ENCODE measurements at regions not wholly inside any gene's neighbourhood (a gene's known extent, or its start where the extent isn't known, plus 50 kb on each side); places are given as distances from the start of the nearest gene placed in this dataset.
A peak's percentile ranks its signal among the peaks of the same experiment; 100 is the strongest.

- FAIRE-seq (no peak), DNase-seq (ENCODE audit: insufficient read length, low spot score) (no peak)
Observed at GRCh38 chr16:26189536-26189935, 497.8 kb downstream of the HS3ST4 start.

- no peak for DNase-seq (ENCODE audit: insufficient read length, low spot score)
- FAIRE-seq, result no peak
Observed at GRCh38 chr16:26194526-26194925, 502.8 kb downstream of the HS3ST4 start.

GRCh38 chr16:26195225-26195624 lies 503.5 kb downstream of the HS3ST4 start:
- FAIRE-seq, result no peak

GRCh38 chr16:26196310-26196709 lies 504.6 kb downstream of the HS3ST4 start:
- DNase-seq (ENCODE audit: insufficient read length, low spot score) (no peak), FAIRE-seq (no peak)

More at GRCh38 chr16:26195225-26195624, 503.5 kb downstream of the HS3ST4 start:
- DNase-seq (ENCODE audit: insufficient read length, low spot score), result no peak

- DNase-seq (ENCODE audit: insufficient read length, low spot score), result no peak
Observed at GRCh38 chr16:26196802-26197201, 505.0 kb downstream of the HS3ST4 start.

GRCh38 chr16:26197707-26198106 lies 505.9 kb downstream of the HS3ST4 start:
- no peak for FAIRE-seq
- no peak for DNase-seq (ENCODE audit: insufficient read length, low spot score)

More at GRCh38 chr16:26196802-26197201, 505.0 kb downstream of the HS3ST4 start:
- no peak for FAIRE-seq

GRCh38 chr16:26198221-26198620 lies 506.5 kb downstream of the HS3ST4 start:
- FAIRE-seq (no peak), DNase-seq (ENCODE audit: insufficient read length, low spot score) (no peak)

GRCh38 chr16:26204138-26204537 lies 512.4 kb downstream of the HS3ST4 start:
- FAIRE-seq (no peak), DNase-seq (ENCODE audit: insufficient read length, low spot score) (no peak)

GRCh38 chr16:26211542-26211941 lies 519.8 kb downstream of the HS3ST4 start:
- FAIRE-seq (peak; percentile 31), DNase-seq (ENCODE audit: insufficient read length, low spot score) (no peak)

GRCh38 chr16:26212599-26212998 lies 520.8 kb downstream of the HS3ST4 start:
- DNase-seq (ENCODE audit: insufficient read length, low spot score) (no peak), FAIRE-seq (no peak)

- FAIRE-seq, result no peak
- no peak for DNase-seq (ENCODE audit: insufficient read length, low spot score)
Observed at GRCh38 chr16:26214581-26215174, 522.9 kb downstream of the HS3ST4 start.

- FAIRE-seq (no peak), DNase-seq (ENCODE audit: insufficient read length, low spot score) (no peak)
Observed at GRCh38 chr16:26220894-26221293, 529.1 kb downstream of the HS3ST4 start.

GRCh38 chr16:26231647-26232046 lies 539.9 kb downstream of the HS3ST4 start:
- FAIRE-seq (no peak), DNase-seq (ENCODE audit: insufficient read length, low spot score) (no peak)

- FAIRE-seq, result no peak
- DNase-seq (ENCODE audit: insufficient read length, low spot score), result no peak
Observed at GRCh38 chr16:26240807-26241206, 549.0 kb downstream of the HS3ST4 start.

GRCh38 chr16:26247063-26247462 lies 555.3 kb downstream of the HS3ST4 start:
- no peak for DNase-seq (ENCODE audit: insufficient read length, low spot score)
- no peak for FAIRE-seq

GRCh38 chr16:26252598-26252997 lies 560.8 kb downstream of the HS3ST4 start:
- DNase-seq (ENCODE audit: insufficient read length, low spot score) (no peak), FAIRE-seq (no peak)

- DNase-seq (ENCODE audit: insufficient read length, low spot score) (no peak), FAIRE-seq (no peak)
Observed at GRCh38 chr16:26261621-26262020, 569.9 kb downstream of the HS3ST4 start.

GRCh38 chr16:26263406-26263805 lies 571.6 kb downstream of the HS3ST4 start:
- FAIRE-seq (no peak), DNase-seq (ENCODE audit: insufficient read length, low spot score) (no peak)

- DNase-seq (ENCODE audit: insufficient read length, low spot score) (no peak), FAIRE-seq (no peak)
Observed at GRCh38 chr16:26267641-26268040, 575.9 kb downstream of the HS3ST4 start.

GRCh38 chr16:26269673-26270072 lies 577.9 kb downstream of the HS3ST4 start:
- no peak for FAIRE-seq
- DNase-seq (ENCODE audit: insufficient read length, low spot score), result no peak

GRCh38 chr16:26273607-26274006 lies 581.8 kb downstream of the HS3ST4 start:
- FAIRE-seq (peak; percentile 95), DNase-seq (ENCODE audit: insufficient read length, low spot score) (no peak)

- FAIRE-seq (no peak), DNase-seq (ENCODE audit: insufficient read length, low spot score) (no peak)
Observed at GRCh38 chr16:26275021-26275590, 583.3 kb downstream of the HS3ST4 start.

- no peak for DNase-seq (ENCODE audit: insufficient read length, low spot score)
- no peak for FAIRE-seq
Observed at GRCh38 chr16:26276289-26276688, 584.5 kb downstream of the HS3ST4 start.
